HG03159 (cell line): ENCODE measurements at regions not wholly inside any gene's neighbourhood (a gene's known extent, or its start where the extent isn't known, plus 50 kb on each side); places are given as distances from the start of the nearest gene placed in this dataset.

Experiments used
- ATAC-seq: cut with Tn5 transposase; IDR thresholded peaks from one replicate; pipeline ENCODE4 v1.9.1; 2021; ENCODE audit warnings: mild to moderate bottlenecking, moderate library complexity; ENCODE audit not compliant: unreplicated experiment

- no peak for ATAC-seq
Observed at GRCh38 chr4:96652158-96652557, 812.3 kb downstream of the PDHA2 start.

GRCh38 chr4:96652821-96653220, 812.9 kb downstream of the PDHA2 start:
- no peak for ATAC-seq

GRCh38 chr4:96654045-96654444, 814.2 kb downstream of the PDHA2 start:
- no peak for ATAC-seq

GRCh38 chr4:96670381-96670780, 830.5 kb downstream of the PDHA2 start:
- ATAC-seq = no peak

GRCh38 chr4:96675416-96675815, 835.5 kb downstream of the PDHA2 start:
- no peak for ATAC-seq

GRCh38 chr4:96675896-96676295, 836.0 kb downstream of the PDHA2 start:
- ATAC-seq = no peak

- ATAC-seq = no peak
Observed at GRCh38 chr4:96676754-96677435, 837.0 kb downstream of the PDHA2 start.

GRCh38 chr4:96677499-96677898, 837.6 kb downstream of the PDHA2 start:
- ATAC-seq = no peak

- ATAC-seq = no peak
Observed at GRCh38 chr4:96681218-96681617, 841.3 kb downstream of the PDHA2 start.

- ATAC-seq = no peak
Observed at GRCh38 chr4:96685691-96686090, 845.8 kb downstream of the PDHA2 start.

- no peak for ATAC-seq
Observed at GRCh38 chr4:96691521-96691920, 851.6 kb downstream of the PDHA2 start.

GRCh38 chr4:96698831-96699230, 858.9 kb downstream of the PDHA2 start:
- no peak for ATAC-seq

- no peak for ATAC-seq
Observed at GRCh38 chr4:96703265-96703664, 863.4 kb downstream of the PDHA2 start.

- no peak for ATAC-seq
Observed at GRCh38 chr4:96708766-96709165, 868.9 kb downstream of the PDHA2 start.

- no peak for ATAC-seq
Observed at GRCh38 chr4:96713271-96713850, 873.5 kb downstream of the PDHA2 start.

GRCh38 chr4:96729641-96730040, 889.7 kb downstream of the PDHA2 start:
- ATAC-seq = no peak

GRCh38 chr4:96730432-96730831, 890.5 kb downstream of the PDHA2 start:
- no peak for ATAC-seq

- no peak for ATAC-seq
Observed at GRCh38 chr4:96736352-96736889, 896.5 kb downstream of the PDHA2 start.

GRCh38 chr4:96739101-96739500, 899.2 kb downstream of the PDHA2 start:
- ATAC-seq = no peak

- no peak for ATAC-seq
Observed at GRCh38 chr4:96742332-96743014, 902.6 kb downstream of the PDHA2 start.

GRCh38 chr4:96744676-96745075, 904.8 kb downstream of the PDHA2 start:
- no peak for ATAC-seq

- ATAC-seq = no peak
Observed at GRCh38 chr4:96753216-96753615, 913.3 kb downstream of the PDHA2 start.
